ENCODE measurements at regions not wholly inside any gene's neighbourhood (a gene's known extent, or its start where the extent isn't known, plus 50 kb on each side); places are given as distances from the start of the nearest gene placed in this dataset.

DNA sequence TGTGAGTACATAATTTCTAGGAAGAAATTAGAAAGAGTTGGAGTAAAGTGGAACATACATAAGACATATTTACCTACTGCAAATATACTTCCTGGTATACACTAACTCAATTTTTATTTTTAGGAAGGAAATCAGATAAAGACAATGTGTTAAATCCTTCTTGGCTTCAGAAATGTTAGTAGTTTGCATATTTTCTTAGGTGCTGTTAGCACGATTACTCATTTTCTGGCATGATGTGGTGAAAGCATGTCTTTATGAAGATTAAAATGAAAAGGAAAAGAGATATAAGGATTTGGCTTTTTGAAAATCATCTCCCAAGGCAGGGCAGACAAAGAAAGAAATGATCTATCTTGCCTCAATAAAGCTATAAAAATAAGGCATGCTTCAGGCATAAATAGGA lies 287.6 kb upstream of the E2F7 start:
- peak; percentile 13 for DNase-seq (ENCODE audit: low read depth, low spot score)
- Histone ChIP-seq H4K20me1 (replicated peaks; ENCODE audit: control insufficient read depth, extremely low read depth, insufficient read depth, low read length) (no peaks in the 10 kb centered on the region), H3K27ac (ENCODE audit: insufficient read depth, low read depth, low read length) (no peak overlapping the region), H3K27me3 (ENCODE audit: control insufficient read depth in 2 of 2, insufficient read depth in 2 of 2, low read length in 2 of 2) (no peaks in the 10 kb centered on the region), H3K4me1 (ENCODE audit: control insufficient read depth, extremely low read depth, insufficient read depth, low read length) (no peaks in the 10 kb centered on the region), H3K9ac (replicated peaks; ENCODE audit: extremely low read depth, insufficient read depth, low read length) (no peak overlapping the region), H3K9me3 (replicated peaks; ENCODE audit: control insufficient read depth, insufficient read depth, low read length) (no peaks in the 10 kb centered on the region), H3K9me1 (replicated peaks; ENCODE audit: control insufficient read depth, extremely low read depth, insufficient read depth, low read length) (no peaks in the 10 kb centered on the region), H3K4me3 (replicated peaks in 1 of 3; ENCODE audit: insufficient read depth in 1 of 3, low read depth in 1 of 3, low read length in 3 of 3) (no peak overlapping the region), H3K79me2 (ENCODE audit: control insufficient read depth, insufficient read depth, low read length) (no peaks in the 10 kb centered on the region), H3K36me3 (ENCODE audit: control insufficient read depth in 2 of 2, extremely low read depth in 1 of 2, insufficient read depth in 2 of 2, low read length in 2 of 2) (no peaks in the 10 kb centered on the region), H3K4me2 (ENCODE audit: insufficient read depth, low read length) (no peak overlapping the region), H2AFZ (ENCODE audit: low read depth, low read length) (no peak overlapping the region)
- ChIA-PET CTCF (no interaction called here), POLR2A (no interaction called here)
- intact Hi-C loops (cut with micrococcal nuclease), result no loop called here
- no peak for FAIRE-seq
- no TSS peak for BruUV-seq (replicated peaks)
- dilution Hi-C loops (cut with MboI; ENCODE audit: extremely low pct_ligation_motif_present, low sequenced_read_pairs), result no loop called here
- no peak for TF ChIP-seq JUN (IDR thresholded peaks at IDR 0.05; ENCODE audit: borderline replicate concordance, insufficient read depth, insufficient read length, low read depth)
- no peak for TF ChIP-seq GATA2 (IDR thresholded peaks at IDR 0.05; ENCODE audit: insufficient read depth, insufficient read length, low read depth, low read length)
- TF ChIP-seq POLR2A (IDR thresholded peaks at IDR 0.05; ENCODE audit: low read depth, low read length), result no peak
- TF ChIP-seq, protein P1, sequence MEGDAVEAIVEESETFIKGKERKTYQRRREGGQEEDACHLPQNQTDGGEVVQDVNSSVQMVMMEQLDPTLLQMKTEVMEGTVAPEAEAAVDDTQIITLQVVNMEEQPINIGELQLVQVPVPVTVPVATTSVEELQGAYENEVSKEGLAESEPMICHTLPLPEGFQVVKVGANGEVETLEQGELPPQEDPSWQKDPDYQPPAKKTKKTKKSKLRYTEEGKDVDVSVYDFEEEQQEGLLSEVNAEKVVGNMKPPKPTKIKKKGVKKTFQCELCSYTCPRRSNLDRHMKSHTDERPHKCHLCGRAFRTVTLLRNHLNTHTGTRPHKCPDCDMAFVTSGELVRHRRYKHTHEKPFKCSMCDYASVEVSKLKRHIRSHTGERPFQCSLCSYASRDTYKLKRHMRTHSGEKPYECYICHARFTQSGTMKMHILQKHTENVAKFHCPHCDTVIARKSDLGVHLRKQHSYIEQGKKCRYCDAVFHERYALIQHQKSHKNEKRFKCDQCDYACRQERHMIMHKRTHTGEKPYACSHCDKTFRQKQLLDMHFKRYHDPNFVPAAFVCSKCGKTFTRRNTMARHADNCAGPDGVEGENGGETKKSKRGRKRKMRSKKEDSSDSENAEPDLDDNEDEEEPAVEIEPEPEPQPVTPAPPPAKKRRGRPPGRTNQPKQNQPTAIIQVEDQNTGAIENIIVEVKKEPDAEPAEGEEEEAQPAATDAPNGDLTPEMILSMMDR (IDR thresholded peaks at IDR 0.05; ENCODE audit: extremely low read depth in 1 of 2, insufficient read depth in 1 of 2, low read depth in 1 of 2, low read length in 2 of 2), result no peak
- no peak for TF ChIP-seq FOS (IDR thresholded peaks at IDR 0.05; ENCODE audit: borderline replicate concordance, insufficient read depth, low read length)
- no peak for TF ChIP-seq MYC (IDR thresholded peaks at IDR 0.05; ENCODE audit: low read depth, low read length)
- no peak for TF ChIP-seq POLR2AphosphoS5 (IDR thresholded peaks at IDR 0.05; ENCODE audit: insufficient read depth, low read depth, low read length)
- TF ChIP-seq EZH2 (IDR thresholded peaks at IDR 0.05; ENCODE audit: borderline replicate concordance, low read depth, low read length, severe bottlenecking), result no peak

Measured in endothelial cell of umbilical vein (primary cell).